ENCODE measurements at regions not wholly inside any gene's neighbourhood (a gene's known extent, or its start where the extent isn't known, plus 50 kb on each side); places are given as distances from the start of the nearest gene placed in this dataset.

- TF ChIP-seq CTCF (IDR thresholded peaks at IDR 0.05; ENCODE audit: insufficient read depth, low read depth, low read length, missing control alignments): no peak
- H3K4me3 ChIP-seq (ENCODE audit: low read depth, low read length): no peak overlapping the region
Measured at GRCh38 chr11:119807841-119808240, 78.8 kb upstream of the NECTIN1 start.

GRCh38 chr11:119807402-119807801 is 78.4 kb upstream of the NECTIN1 start:
- no peak overlapping the region for H3K4me3 ChIP-seq (ENCODE audit: low read depth, low read length)
- TF ChIP-seq CTCF (IDR thresholded peaks at IDR 0.05; ENCODE audit: insufficient read depth, low read depth, low read length, missing control alignments): no peak
- no peak for DNase-seq (ENCODE audit: low read depth)

More at GRCh38 chr11:119807841-119808240, 78.8 kb upstream of the NECTIN1 start:
- no peak for DNase-seq (ENCODE audit: low read depth)

GRCh38 chr11:119806064-119806915 is 77.3 kb upstream of the NECTIN1 start:
- no peak overlapping the region for H3K4me3 ChIP-seq (ENCODE audit: low read depth, low read length)
- DNase-seq (ENCODE audit: low read depth): no peak
- TF ChIP-seq CTCF (IDR thresholded peaks at IDR 0.05; ENCODE audit: insufficient read depth, low read depth, low read length, missing control alignments): no peak

GRCh38 chr11:119805663-119806062 is 76.7 kb upstream of the NECTIN1 start:
- no peak for TF ChIP-seq CTCF (IDR thresholded peaks at IDR 0.05; ENCODE audit: insufficient read depth, low read depth, low read length, missing control alignments)
- no peak for DNase-seq (ENCODE audit: low read depth)
- H3K4me3 ChIP-seq (ENCODE audit: low read depth, low read length): no peak overlapping the region

- DNase-seq (ENCODE audit: low read depth): no peak
- no peak for TF ChIP-seq CTCF (IDR thresholded peaks at IDR 0.05; ENCODE audit: insufficient read depth, low read depth, low read length, missing control alignments)
- H3K4me3 ChIP-seq (ENCODE audit: low read depth, low read length): no peak overlapping the region
Measured at GRCh38 chr11:119804698-119805097, 75.7 kb upstream of the NECTIN1 start.

- no peak overlapping the region for H3K4me3 ChIP-seq (ENCODE audit: low read depth, low read length)
- DNase-seq (ENCODE audit: low read depth): no peak
- no peak for TF ChIP-seq CTCF (IDR thresholded peaks at IDR 0.05; ENCODE audit: insufficient read depth, low read depth, low read length, missing control alignments)
Measured at GRCh38 chr11:119803726-119804294, 74.8 kb upstream of the NECTIN1 start.

All from GM12865 (cell line).